ENCODE measurements at regions not wholly inside any gene's neighbourhood (a gene's known extent, or its start where the extent isn't known, plus 50 kb on each side); places are given as distances from the start of the nearest gene placed in this dataset.

- H3K4me3 Mint-ChIP-seq: no peak overlapping the region
Observed at GRCh38 chr1:60936163-60936562, 146.2 kb upstream of the NFIA start.

DNA sequence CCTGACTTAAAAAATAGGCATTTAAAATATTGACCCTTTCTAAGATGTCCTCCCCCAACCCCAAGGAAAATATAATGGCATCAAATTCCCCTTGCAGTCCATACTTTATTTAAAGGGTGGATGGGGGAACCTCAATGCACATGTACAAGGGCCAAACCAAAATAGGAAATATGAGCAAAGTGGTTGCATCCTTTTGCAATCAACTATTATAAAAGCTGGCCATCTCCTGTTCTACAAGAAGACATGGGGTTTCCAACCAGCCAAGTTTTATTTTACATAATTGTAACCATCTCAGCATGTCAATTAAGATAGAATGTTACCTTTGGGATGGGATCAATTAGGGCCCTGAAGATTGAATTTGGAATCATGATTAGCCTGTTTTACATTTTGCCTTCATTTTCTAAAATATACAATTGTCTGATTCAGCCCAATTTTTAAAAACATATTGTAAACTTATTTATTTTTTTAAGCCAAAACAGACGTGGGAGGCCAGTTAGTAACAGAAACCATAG lies 146.7 kb upstream of the NFIA start:
- ATAC-seq: no peak
- POLR2A ChIA-PET: no interaction called here
- TF ChIP-seq NFYB (CRISPR knock-in tag; conservative IDR thresholded peaks at IDR 0.05; ENCODE audit: low read depth): no peak
- no peak for TF ChIP-seq ESRRA (CRISPR knock-in tag; IDR thresholded peaks at IDR 0.05; ENCODE audit: borderline replicate concordance)
- TF ChIP-seq MLX (CRISPR knock-in tag; IDR thresholded peaks at IDR 0.05): no peak
- no peak for TF ChIP-seq ETV6 (CRISPR knock-in tag; IDR thresholded peaks at IDR 0.05)
- no peak for TF ChIP-seq OVOL2 (CRISPR knock-in tag; IDR thresholded peaks at IDR 0.05; ENCODE audit: borderline replicate concordance)

More at GRCh38 chr1:60936163-60936562, 146.2 kb upstream of the NFIA start:
- Mint-ChIP-seq H3K27me3 (ENCODE audit: low read depth) (peaks cover 16% of the 10 kb centered on the region), H3K36me3 (no peaks in the 10 kb centered on the region), H3K4me1 (peaks cover 54% of the 10 kb centered on the region), H3K9me3 (0 out of 2 replicates have a peak, but pooled peaks cover 3% of the 10 kb centered on the region), H3K27ac (no peak overlapping the region)
- no peak; the same call in 1 of the 2 replicates for ATAC-seq
- TF ChIP-seq FOXJ3 (CRISPR knock-in tag; IDR thresholded peaks at IDR 0.05; ENCODE audit: borderline replicate concordance): no peak
- TF ChIP-seq, protein P1, sequence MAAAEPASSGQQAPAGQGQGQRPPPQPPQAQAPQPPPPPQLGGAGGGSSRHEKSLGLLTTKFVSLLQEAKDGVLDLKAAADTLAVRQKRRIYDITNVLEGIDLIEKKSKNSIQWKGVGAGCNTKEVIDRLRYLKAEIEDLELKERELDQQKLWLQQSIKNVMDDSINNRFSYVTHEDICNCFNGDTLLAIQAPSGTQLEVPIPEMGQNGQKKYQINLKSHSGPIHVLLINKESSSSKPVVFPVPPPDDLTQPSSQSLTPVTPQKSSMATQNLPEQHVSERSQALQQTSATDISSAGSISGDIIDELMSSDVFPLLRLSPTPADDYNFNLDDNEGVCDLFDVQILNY (CRISPR knock-in tag; IDR thresholded peaks at IDR 0.05): no peak
- no peak for TF ChIP-seq PRRX2 (CRISPR knock-in tag; IDR thresholded peaks at IDR 0.05)
- TF ChIP-seq, protein P2, sequence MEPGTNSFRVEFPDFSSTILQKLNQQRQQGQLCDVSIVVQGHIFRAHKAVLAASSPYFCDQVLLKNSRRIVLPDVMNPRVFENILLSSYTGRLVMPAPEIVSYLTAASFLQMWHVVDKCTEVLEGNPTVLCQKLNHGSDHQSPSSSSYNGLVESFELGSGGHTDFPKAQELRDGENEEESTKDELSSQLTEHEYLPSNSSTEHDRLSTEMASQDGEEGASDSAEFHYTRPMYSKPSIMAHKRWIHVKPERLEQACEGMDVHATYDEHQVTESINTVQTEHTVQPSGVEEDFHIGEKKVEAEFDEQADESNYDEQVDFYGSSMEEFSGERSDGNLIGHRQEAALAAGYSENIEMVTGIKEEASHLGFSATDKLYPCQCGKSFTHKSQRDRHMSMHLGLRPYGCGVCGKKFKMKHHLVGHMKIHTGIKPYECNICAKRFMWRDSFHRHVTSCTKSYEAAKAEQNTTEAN (CRISPR knock-in tag; IDR thresholded peaks at IDR 0.05): no peak
- TF ChIP-seq ZNF263 (CRISPR knock-in tag; IDR thresholded peaks at IDR 0.05; ENCODE audit: low read depth): no peak
- TF ChIP-seq MAX (CRISPR knock-in tag; IDR thresholded peaks at IDR 0.05): no peak
- no peak for TF ChIP-seq MYBL2 (CRISPR knock-in tag; IDR thresholded peaks at IDR 0.05)
- TF ChIP-seq ATF1 (CRISPR knock-in tag; IDR thresholded peaks at IDR 0.05): no peak
- CTCF ChIA-PET: no interaction called here
- POLR2A ChIA-PET: no interaction called here
- DNase-seq (ENCODE audit: low spot score): no peak

GRCh38 chr1:60930130-60930529 lies 152.2 kb upstream of the NFIA start:
- no peak for ATAC-seq
- peaks cover 27% of the 10 kb centered on the region for H3K4me1 Mint-ChIP-seq

More for the DNA sequence above, 146.7 kb upstream of the NFIA start:
- no peak overlapping the region for H3K27ac Mint-ChIP-seq
- peaks cover 52% of the 10 kb centered on the region for H3K4me1 Mint-ChIP-seq
- H3K9me3 Mint-ChIP-seq: 0 out of 2 replicates have a peak, but pooled peaks cover 3% of the 10 kb centered on the region
- H3K4me3 Mint-ChIP-seq: no peak overlapping the region
- no peak for DNase-seq (ENCODE audit: low spot score)
- CTCF ChIA-PET: no interaction called here
- peaks cover 16% of the 10 kb centered on the region for H3K27me3 Mint-ChIP-seq (ENCODE audit: low read depth)
- H3K36me3 Mint-ChIP-seq: no peaks in the 10 kb centered on the region

More at GRCh38 chr1:60930130-60930529, 152.2 kb upstream of the NFIA start:
- no peak overlapping the region for H3K27ac Mint-ChIP-seq
- no peak for DNase-seq (ENCODE audit: low spot score)
- no peak overlapping the region for H3K4me3 Mint-ChIP-seq
- CTCF ChIA-PET: interaction anchor here (0.6 to 1.8 kb wide), 2 partner anchors 76 to 81 kb away, joined by 5 to 7 read pairs; no protein-coding TSS in a partner anchor
- H3K27me3 Mint-ChIP-seq (ENCODE audit: low read depth): no peaks in the 10 kb centered on the region; the same call in 1 of the 2 replicates
- no peak for TF ChIP-seq GTF2I (CRISPR knock-in tag; conservative IDR thresholded peaks at IDR 0.05)
- no peak for TF ChIP-seq USF2 (CRISPR knock-in tag; IDR thresholded peaks at IDR 0.05)
- no peak for TF ChIP-seq GRHL2 (CRISPR knock-in tag; IDR thresholded peaks at IDR 0.05; ENCODE audit: insufficient replicate concordance, severe bottlenecking)
- TF ChIP-seq ZBTB21 (CRISPR knock-in tag; IDR thresholded peaks at IDR 0.05; ENCODE audit: borderline replicate concordance): no peak
- no peak for TF ChIP-seq EMX1 (CRISPR knock-in tag; IDR thresholded peaks at IDR 0.05)
- no peak for TF ChIP-seq SP1 (CRISPR knock-in tag; conservative IDR thresholded peaks at IDR 0.05)
- no peak for TF ChIP-seq HMGA2 (CRISPR knock-in tag; IDR thresholded peaks at IDR 0.05)
- TF ChIP-seq, protein P3, sequence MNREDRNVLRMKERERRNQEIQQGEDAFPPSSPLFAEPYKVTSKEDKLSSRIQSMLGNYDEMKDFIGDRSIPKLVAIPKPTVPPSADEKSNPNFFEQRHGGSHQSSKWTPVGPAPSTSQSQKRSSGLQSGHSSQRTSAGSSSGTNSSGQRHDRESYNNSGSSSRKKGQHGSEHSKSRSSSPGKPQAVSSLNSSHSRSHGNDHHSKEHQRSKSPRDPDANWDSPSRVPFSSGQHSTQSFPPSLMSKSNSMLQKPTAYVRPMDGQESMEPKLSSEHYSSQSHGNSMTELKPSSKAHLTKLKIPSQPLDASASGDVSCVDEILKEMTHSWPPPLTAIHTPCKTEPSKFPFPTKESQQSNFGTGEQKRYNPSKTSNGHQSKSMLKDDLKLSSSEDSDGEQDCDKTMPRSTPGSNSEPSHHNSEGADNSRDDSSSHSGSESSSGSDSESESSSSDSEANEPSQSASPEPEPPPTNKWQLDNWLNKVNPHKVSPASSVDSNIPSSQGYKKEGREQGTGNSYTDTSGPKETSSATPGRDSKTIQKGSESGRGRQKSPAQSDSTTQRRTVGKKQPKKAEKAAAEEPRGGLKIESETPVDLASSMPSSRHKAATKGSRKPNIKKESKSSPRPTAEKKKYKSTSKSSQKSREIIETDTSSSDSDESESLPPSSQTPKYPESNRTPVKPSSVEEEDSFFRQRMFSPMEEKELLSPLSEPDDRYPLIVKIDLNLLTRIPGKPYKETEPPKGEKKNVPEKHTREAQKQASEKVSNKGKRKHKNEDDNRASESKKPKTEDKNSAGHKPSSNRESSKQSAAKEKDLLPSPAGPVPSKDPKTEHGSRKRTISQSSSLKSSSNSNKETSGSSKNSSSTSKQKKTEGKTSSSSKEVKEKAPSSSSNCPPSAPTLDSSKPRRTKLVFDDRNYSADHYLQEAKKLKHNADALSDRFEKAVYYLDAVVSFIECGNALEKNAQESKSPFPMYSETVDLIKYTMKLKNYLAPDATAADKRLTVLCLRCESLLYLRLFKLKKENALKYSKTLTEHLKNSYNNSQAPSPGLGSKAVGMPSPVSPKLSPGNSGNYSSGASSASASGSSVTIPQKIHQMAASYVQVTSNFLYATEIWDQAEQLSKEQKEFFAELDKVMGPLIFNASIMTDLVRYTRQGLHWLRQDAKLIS (CRISPR knock-in tag; IDR thresholded peaks at IDR 0.05; ENCODE audit: borderline replicate concordance): no peak
- no peaks in the 10 kb centered on the region for H3K36me3 Mint-ChIP-seq
- POLR2A ChIA-PET: no interaction called here
- H3K9me3 Mint-ChIP-seq: 0 out of 2 replicates have a peak, but pooled peaks cover 3% of the 10 kb centered on the region
